ENCODE measurements at regions not wholly inside any gene's neighbourhood (a gene's known extent, or its start where the extent isn't known, plus 50 kb on each side); places are given as distances from the start of the nearest gene placed in this dataset.

GRCh38 chr2:120560330-120560729 lies 175.3 kb upstream of the GLI2 start:
- TF ChIP-seq CTCF (IDR thresholded peaks at IDR 0.05; ENCODE audit: borderline replicate concordance, control extremely low read depth, extremely low read depth, insufficient read depth, missing control alignments), result no peak
- no peak for DNase-seq (ENCODE audit: low spot score)
- in situ Hi-C loops (cut with MboI; ENCODE audit: low sequenced_read_pairs, unreplicated experiment), result no loop called here

DNA sequence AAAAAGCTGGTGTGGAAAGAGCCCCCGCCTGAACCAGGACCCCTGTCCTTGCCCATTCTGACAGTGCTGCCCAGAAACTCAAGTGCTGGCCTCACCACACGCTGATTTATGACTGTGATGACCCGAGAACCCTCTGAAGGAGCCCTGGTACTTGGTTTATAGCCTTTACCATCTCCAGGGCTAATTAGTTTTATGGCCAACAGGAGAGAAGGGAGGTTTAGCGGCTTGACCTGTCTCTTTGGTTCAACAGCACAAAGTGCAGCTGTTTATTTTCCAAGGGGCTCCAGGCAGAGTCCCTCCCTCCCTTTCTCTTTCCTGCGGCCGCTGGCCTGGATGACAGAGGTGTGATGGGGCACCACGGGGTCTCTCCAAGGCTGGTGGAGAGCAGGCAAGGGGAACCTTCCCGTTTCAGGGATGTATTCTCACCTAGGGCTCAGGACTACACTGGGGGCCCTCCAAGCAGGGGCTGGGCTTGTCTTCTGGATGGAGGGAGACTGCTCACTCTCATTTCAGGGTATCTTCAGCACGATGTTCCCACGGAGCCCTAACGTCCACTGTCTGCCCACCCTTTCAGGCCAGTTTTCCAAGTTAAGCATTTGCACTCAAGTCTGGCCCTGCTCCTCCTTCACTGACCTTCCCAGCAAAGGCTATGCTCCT lies 174.2 kb upstream of the GLI2 start:
- TF ChIP-seq CTCF (IDR thresholded peaks at IDR 0.05; ENCODE audit: borderline replicate concordance, control extremely low read depth, extremely low read depth, insufficient read depth, missing control alignments), result no peak
- no peak for DNase-seq (ENCODE audit: low spot score)
- in situ Hi-C loops (cut with MboI; ENCODE audit: low sequenced_read_pairs, unreplicated experiment), result no loop called here

DNA sequence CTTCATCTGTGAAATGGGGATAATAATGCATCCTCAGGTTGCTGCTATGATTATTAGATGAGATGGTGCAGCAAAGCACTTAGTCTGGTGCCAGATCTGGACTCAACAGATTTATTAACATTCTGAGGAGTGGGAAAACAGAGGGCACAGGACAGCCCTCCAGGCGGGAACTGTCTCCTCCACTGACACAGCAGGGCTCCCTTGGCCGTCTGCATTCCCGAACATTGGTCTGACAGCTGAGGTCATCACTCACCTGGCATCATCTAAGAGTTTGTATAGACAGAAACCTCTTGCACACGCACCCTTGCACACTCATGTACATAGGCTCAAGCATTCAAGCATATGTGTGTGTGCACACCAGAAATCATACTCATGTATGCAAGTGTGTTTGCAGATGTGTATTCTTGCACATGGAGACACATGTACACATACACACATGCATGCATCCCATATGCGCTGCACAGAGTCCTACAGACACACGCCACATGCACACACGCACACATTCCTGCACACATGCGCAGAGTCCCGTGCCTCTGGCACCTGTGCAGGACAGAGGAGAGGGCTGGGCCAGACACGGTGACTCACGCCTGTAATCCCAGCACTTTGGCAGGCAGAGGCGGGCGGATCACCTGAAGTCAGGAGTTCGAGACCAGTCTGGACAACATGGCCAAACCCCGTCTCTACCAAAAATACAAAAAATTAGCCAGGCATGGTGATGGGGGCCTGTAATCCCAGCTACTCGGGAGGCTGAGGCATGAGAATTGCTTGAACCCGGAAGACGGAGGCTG lies 173.3 kb upstream of the GLI2 start:
- in situ Hi-C loops (cut with MboI; ENCODE audit: low sequenced_read_pairs, unreplicated experiment), result no loop called here

GRCh38 chr2:120563616-120564015 lies 172.1 kb upstream of the GLI2 start:
- in situ Hi-C loops (cut with MboI; ENCODE audit: low sequenced_read_pairs, unreplicated experiment), result no loop called here
- no peak for DNase-seq (ENCODE audit: low spot score)
- no peak for TF ChIP-seq CTCF (IDR thresholded peaks at IDR 0.05; ENCODE audit: borderline replicate concordance, control extremely low read depth, extremely low read depth, insufficient read depth, missing control alignments)

More for the DNA sequence above, 173.3 kb upstream of the GLI2 start:
- TF ChIP-seq CTCF (IDR thresholded peaks at IDR 0.05; ENCODE audit: borderline replicate concordance, control extremely low read depth, extremely low read depth, insufficient read depth, missing control alignments), result no peak
- no peak for DNase-seq (ENCODE audit: low spot score)

DNA sequence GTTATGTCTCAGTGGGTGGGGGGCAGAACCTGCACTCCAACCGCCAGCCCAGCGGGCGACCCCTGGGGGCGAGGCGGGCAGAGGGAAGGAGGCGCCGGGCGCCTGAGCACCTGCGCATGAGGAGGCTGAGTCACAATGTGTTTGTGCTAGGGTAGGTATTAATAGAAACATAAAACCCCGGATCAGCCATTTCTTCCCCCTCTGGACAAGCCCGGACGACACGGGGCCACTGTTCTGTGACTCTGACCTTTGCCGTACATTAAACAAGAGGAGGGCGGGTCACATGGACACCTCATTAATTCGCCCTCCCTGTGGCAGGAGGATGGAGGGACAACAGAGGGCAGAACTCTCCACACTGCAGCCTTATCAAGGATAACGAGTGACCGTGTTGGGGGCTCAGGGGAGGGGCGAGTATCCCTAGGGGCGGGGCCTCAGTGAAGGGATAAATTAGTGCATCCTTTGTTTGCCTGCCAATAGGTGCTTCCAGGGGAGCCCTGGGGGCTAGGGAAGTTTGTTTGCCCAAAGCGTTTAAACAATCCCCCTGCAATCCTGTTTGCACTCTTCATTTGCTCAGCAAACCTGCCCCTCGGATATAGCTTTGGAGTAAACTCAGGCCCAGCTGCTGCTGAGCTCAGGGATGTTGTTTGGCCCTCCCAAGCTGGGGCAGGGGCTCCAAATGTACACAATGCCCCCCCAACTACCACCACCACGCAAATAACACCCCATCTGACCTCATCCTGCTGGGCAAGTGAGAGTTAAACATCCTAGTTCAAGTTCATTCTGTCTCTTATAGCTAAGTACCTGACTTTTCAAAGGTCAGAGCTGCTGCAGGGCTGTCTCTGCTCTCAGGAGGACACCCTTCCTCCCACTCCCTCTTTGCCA lies 171.2 kb upstream of the GLI2 start:
- TF ChIP-seq CTCF (IDR thresholded peaks at IDR 0.05; ENCODE audit: borderline replicate concordance, control extremely low read depth, extremely low read depth, insufficient read depth, missing control alignments), result no peak
- in situ Hi-C loops (cut with MboI; ENCODE audit: low sequenced_read_pairs, unreplicated experiment), result no loop called here
- no peak for DNase-seq (ENCODE audit: low spot score)

GRCh38 chr2:120565095-120565460 lies 170.6 kb upstream of the GLI2 start:
- TF ChIP-seq CTCF (IDR thresholded peaks at IDR 0.05; ENCODE audit: borderline replicate concordance, control extremely low read depth, extremely low read depth, insufficient read depth, missing control alignments), result no peak
- in situ Hi-C loops (cut with MboI; ENCODE audit: low sequenced_read_pairs, unreplicated experiment), result no loop called here
- no peak for DNase-seq (ENCODE audit: low spot score)
